ENCODE measurements at regions not wholly inside any gene's neighbourhood (a gene's known extent, or its start where the extent isn't known, plus 50 kb on each side); places are given as distances from the start of the nearest gene placed in this dataset.

- Histone ChIP-seq H4K20me1 (ENCODE audit: insufficient read depth, low read length) (no peaks in the 10 kb centered on the region), H3K9ac (ENCODE audit: low read length) (no peak overlapping the region), H3K9me3 (ENCODE audit: insufficient read depth, low read length) (no peaks in the 10 kb centered on the region), H2AFZ (ENCODE audit: low read depth, low read length) (no peak overlapping the region), H3K4me3 (ENCODE audit: low read length) (no peak overlapping the region), H3K36me3 (replicated peaks; ENCODE audit: low read depth, low read length) (no peaks in the 10 kb centered on the region), H3K4me2 (ENCODE audit: low read length) (no peak overlapping the region), H3K79me2 (ENCODE audit: low read length) (no peaks in the 10 kb centered on the region), H3K27ac (ENCODE audit: low read length) (no peak overlapping the region), H3K4me1 (ENCODE audit: low read length) (no peaks in the 10 kb centered on the region), H3K27me3 (ENCODE audit: low read depth, low read length) (no peaks in the 10 kb centered on the region)
- TF ChIP-seq EZH2phosphoT487 (IDR thresholded peaks at IDR 0.05; ENCODE audit: low read depth) (no peak), CTCF (IDR thresholded peaks at IDR 0.05; ENCODE audit: low read depth, low read length) (no peak)
These were observed 310.7 kb upstream of the MYT1L start for GRCh38 chr2:2641541-2642410.

- Histone ChIP-seq H4K20me1 (ENCODE audit: insufficient read depth, low read length) (no peaks in the 10 kb centered on the region), H3K36me3 (replicated peaks; ENCODE audit: low read depth, low read length) (no peaks in the 10 kb centered on the region), H2AFZ (ENCODE audit: low read depth, low read length) (no peak overlapping the region), H3K27me3 (ENCODE audit: low read depth, low read length) (no peaks in the 10 kb centered on the region), H3K79me2 (ENCODE audit: low read length) (no peaks in the 10 kb centered on the region), H3K27ac (ENCODE audit: low read length) (no peak overlapping the region), H3K4me3 (ENCODE audit: low read length) (no peak overlapping the region), H3K9me3 (ENCODE audit: insufficient read depth, low read length) (no peaks in the 10 kb centered on the region), H3K9ac (ENCODE audit: low read length) (no peak overlapping the region), H3K4me2 (ENCODE audit: low read length) (no peak overlapping the region), H3K4me1 (ENCODE audit: low read length) (no peaks in the 10 kb centered on the region)
- TF ChIP-seq CTCF (IDR thresholded peaks at IDR 0.05; ENCODE audit: low read depth, low read length) (no peak), EZH2phosphoT487 (IDR thresholded peaks at IDR 0.05; ENCODE audit: low read depth) (no peak)
These were observed 309.7 kb upstream of the MYT1L start for GRCh38 chr2:2640818-2641217.

- Histone ChIP-seq H3K36me3 (replicated peaks; ENCODE audit: low read depth, low read length) (no peaks in the 10 kb centered on the region), H3K4me3 (ENCODE audit: low read length) (no peak overlapping the region), H3K27ac (ENCODE audit: low read length) (no peak overlapping the region), H3K9me3 (ENCODE audit: insufficient read depth, low read length) (no peaks in the 10 kb centered on the region), H4K20me1 (ENCODE audit: insufficient read depth, low read length) (no peaks in the 10 kb centered on the region), H3K27me3 (ENCODE audit: low read depth, low read length) (no peaks in the 10 kb centered on the region), H3K4me2 (ENCODE audit: low read length) (no peak overlapping the region), H3K9ac (ENCODE audit: low read length) (no peak overlapping the region), H2AFZ (ENCODE audit: low read depth, low read length) (no peak overlapping the region), H3K79me2 (ENCODE audit: low read length) (no peaks in the 10 kb centered on the region), H3K4me1 (ENCODE audit: low read length) (no peaks in the 10 kb centered on the region)
- TF ChIP-seq EZH2phosphoT487 (IDR thresholded peaks at IDR 0.05; ENCODE audit: low read depth) (no peak), CTCF (IDR thresholded peaks at IDR 0.05; ENCODE audit: low read depth, low read length) (no peak)
These were observed 309.3 kb upstream of the MYT1L start for GRCh38 chr2:2640371-2640770.

- no peaks in the 10 kb centered on the region for H3K27me3 ChIP-seq (ENCODE audit: low read depth, low read length)
- no peak overlapping the region for H3K4me3 ChIP-seq (ENCODE audit: low read length)
- no peak overlapping the region for H3K27ac ChIP-seq (ENCODE audit: low read length)
- H4K20me1 ChIP-seq (ENCODE audit: insufficient read depth, low read length) = no peaks in the 10 kb centered on the region
- H3K9ac ChIP-seq (ENCODE audit: low read length) = no peak overlapping the region
- TF ChIP-seq EZH2phosphoT487 (IDR thresholded peaks at IDR 0.05; ENCODE audit: low read depth) (no peak), CTCF (IDR thresholded peaks at IDR 0.05; ENCODE audit: low read depth, low read length) (no peak)
- no peak overlapping the region for H3K4me2 ChIP-seq (ENCODE audit: low read length)
- no peaks in the 10 kb centered on the region for H3K4me1 ChIP-seq (ENCODE audit: low read length)
- no peaks in the 10 kb centered on the region for H3K79me2 ChIP-seq (ENCODE audit: low read length)
- no peaks in the 10 kb centered on the region for H3K9me3 ChIP-seq (ENCODE audit: insufficient read depth, low read length)
- no peak overlapping the region for H2AFZ ChIP-seq (ENCODE audit: low read depth, low read length)
- no peaks in the 10 kb centered on the region for H3K36me3 ChIP-seq (replicated peaks; ENCODE audit: low read depth, low read length)
These were observed 308.4 kb upstream of the MYT1L start for GRCh38 chr2:2639251-2640139.
